Fibroblast of the conjunctiva (primary cell): ENCODE measurements at regions not wholly inside any gene's neighbourhood (a gene's known extent, or its start where the extent isn't known, plus 50 kb on each side); places are given as distances from the start of the nearest gene placed in this dataset.
A peak's percentile ranks its signal among the peaks of the same experiment; 100 is the strongest.
"Not testable (repeated sequence)": the region's sequence is repeated elsewhere in the genome, so short reads cannot be mapped to it uniquely, and the experiment has no call there.

Experiments
- DNase-seq: peaks from one replicate; pipeline ENCODE4 v3.0.0-alpha.2; 2010; ENCODE audit warnings: low read depth

DNA sequence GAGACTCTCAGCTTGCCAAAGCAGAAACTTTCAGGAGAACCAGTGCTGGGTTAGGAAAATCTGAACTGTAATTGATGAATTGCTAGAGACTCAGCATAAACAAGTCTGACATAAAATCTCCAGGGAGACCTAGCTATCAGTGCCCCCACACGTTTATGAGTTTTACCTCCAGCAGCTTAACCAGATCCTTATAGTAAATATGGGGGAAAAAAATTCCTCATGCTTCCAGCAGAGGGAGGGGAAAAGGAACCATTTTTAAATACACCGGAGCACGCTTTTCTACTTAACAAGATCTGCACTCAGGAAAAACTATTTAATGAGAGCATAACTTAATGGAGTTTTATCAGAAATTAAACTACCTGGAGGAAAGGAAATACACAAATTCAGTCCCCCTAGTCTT lies 1040.7 kb upstream of the INTU start:
- DNase-seq, result no peak

DNA sequence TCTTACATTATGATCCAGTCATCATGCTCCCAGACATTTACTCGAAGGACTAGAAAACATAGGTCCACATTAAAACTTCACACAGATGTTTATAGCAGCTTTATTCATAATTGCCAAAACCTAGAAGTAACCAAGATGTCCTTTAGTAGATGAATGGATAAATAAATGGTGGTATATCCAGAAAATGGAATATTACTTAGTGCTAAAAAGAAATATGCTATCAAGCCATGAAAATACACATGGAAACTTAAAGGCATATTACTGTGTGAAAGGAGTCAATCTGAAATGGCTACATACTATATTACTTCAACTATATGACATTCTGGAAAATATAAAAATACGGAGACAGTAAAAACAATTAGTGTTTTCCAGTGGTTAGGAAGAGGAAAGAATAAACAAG lies 1039.1 kb upstream of the INTU start:
- DNase-seq, result no peak

DNA sequence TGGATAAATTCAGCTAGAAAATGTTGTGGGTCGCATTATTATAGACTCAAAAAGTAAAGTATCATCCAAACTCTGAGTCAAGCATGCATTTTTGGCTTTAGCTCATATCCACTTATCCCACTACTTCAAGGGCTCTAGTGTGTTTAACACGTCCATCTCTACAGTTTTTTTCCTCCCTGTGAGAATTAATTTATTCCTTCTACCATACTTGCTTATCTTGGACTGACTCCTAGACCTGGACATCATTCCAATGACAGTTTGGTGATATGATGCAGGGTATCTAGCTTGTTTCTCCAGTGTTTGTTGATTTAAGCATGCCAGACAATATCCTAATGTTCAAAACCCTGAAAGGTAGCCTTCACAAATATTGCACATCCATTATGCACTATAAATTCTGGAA lies 1037.1 kb upstream of the INTU start:
- DNase-seq, result no peak

DNA sequence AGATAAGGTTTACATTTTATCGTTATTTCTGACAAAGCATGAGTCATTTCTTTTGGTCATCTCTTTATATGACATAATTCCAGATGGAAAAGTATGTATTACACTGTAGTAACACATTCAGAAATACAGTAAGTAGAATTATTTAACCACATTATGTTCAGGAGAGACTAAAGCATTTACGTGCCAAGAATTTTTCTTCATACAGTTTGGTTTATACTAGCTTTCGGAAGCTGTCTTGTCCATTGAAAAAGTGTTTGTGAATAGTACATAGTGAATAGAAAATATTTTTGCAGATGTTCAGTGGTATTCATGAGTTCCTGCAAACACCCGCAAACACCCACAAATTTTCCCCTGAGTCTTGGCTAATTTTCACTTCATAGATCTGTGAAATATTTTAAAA lies 1033.0 kb upstream of the INTU start:
- no peak for DNase-seq

DNA sequence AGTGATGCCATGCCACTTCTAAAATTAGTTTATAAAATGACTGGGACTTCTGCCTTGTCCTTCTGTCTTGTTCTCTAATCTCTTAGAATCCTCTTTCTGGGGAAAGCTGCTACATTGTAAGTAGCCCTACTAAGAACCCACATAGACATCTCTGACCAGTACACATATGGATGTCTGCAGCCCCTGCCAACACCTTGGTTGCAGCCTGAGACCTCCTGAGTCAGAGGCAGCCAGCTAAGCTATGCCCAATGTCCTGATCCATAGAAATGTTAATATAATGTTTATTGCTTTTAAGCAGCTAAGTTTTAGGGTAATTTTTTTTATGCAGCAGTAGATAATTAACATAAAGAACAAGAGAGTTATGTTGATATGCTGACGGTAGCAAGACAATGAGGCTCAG lies 1029.5 kb upstream of the INTU start:
- no peak for DNase-seq

- DNase-seq, result no peak
Observed at GRCh38 chr4:126603825-126604224, 1028.9 kb upstream of the INTU start.

DNA sequence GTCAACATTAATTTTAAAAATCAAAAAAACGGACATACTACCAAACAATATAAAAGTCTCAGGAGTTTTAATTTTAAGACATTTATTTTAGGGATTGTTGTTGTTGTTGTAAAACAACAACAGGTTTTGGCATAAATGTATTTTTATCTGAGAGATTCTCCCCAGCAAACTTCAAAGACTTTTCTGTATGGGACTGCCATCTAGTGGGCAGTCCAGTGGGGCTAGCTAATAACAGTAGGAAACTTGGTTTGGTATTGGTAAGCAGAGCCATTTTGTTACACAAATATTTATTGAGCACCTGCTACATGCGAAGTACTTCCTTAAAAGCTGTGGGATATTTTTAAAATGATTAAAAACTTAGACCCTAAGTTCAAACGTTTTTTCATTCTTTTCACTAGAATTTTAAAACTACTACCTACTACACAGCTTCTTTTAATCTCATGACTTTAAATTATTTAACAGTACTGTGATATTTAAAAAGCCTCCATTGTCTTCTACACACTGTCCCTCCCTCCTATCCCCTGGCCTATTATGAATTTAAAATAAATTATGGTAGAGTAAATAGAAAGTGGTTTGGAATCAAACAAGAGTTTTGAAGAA lies 1028.4 kb upstream of the INTU start:
- peak; percentile 43 for DNase-seq

DNA sequence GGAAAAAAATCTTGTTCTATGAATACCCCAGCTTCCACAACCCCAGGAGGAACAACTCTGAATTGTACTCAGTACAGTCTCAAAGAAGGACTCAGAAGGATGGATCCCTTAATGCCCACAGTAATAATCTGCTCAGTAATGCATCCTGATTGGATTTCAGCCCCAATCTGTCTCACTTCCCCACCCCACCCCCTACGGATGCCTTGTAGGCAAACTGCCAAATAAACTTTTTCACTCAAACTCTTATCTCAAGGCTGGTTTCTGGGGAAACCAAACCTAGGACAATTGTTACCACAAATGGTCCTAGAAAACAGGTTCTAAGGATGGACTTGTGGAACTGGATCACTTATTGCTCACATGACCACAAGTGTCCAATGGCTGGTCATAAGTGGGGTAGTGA lies 1021.8 kb upstream of the INTU start:
- DNase-seq, result no peak

DNA sequence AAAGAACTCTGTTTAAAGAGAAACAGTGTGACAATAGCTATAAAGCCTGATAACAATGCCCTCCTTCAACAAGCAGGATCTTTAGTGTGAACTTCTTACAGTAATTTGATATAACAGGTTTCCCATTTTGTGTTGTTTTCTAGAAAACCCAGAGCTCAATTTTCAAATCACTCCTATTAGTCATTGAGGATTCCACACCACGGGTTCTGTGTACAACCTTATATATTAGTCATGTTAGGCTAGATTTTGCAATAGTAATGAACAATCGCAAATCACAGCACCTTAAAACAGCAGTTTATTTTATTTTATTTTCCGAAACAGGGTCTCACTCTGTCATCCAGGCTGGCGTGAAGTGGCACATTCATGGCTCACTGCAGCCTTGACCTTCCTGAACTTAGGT lies 1020.9 kb upstream of the INTU start:
- DNase-seq, result no peak

GRCh38 chr4:126614356-126614855 lies 1018.4 kb upstream of the INTU start:
- no peak for DNase-seq

DNA sequence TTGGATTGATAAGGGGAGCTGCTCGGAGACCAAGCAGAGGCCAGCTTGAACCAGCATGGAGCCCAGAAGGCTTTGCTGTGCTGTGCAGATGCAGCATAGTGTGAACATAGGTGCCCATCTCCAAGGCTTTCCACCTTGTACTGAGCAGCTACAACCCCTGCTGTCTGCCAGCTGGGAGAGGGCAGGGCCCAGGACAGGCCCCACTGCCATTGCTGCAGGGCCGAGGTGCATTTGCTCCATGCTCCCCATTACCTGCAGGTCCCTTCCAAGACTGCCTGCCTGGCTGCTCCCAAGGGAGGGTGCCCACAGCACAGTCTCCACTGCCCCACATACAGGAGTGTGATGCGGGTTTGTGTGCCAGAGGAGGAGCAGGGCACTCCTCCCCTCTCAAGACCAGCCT lies 1016.0 kb upstream of the INTU start:
- no peak for DNase-seq

DNA sequence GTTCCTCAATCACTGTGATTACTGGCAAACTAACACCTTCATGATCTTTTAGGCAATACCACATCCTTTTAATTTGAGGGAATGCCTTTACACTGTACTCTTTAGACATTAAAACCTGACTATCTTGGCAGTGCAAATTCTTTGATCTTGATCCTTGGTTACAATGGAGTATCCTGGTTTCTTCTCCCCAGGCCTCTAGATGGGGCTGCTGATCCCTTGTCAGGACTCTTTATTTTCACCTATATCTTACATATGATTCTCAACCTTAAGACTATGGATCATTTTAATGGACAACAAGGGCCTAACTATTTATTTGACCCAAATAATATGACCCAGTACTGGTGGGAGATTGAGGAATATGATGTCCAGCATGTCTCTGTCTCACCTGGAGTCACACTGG lies 1005.5 kb upstream of the INTU start:
- DNase-seq, result no peak

DNA sequence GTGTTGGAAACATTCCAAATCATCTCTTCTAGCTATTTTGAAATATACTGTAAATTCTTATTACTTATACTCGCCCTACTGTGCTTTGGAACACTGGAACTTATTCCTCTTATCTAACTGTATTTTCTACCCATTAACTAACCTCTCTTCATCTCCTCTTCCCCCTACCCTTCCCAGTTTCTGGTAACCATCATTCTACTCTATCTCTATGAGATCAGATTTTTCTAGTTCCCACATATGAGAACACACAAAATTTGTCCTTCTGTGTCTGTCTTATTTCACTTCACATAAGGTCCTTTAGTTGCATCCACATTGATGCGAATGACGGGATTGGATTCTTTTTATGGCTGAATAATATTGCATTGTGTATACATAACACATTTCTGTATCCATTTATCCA lies 1003.8 kb upstream of the INTU start:
- no peak for DNase-seq

- DNase-seq, result peak; percentile 38
Observed at GRCh38 chr4:126630230-126630629, 1002.5 kb upstream of the INTU start.

DNA sequence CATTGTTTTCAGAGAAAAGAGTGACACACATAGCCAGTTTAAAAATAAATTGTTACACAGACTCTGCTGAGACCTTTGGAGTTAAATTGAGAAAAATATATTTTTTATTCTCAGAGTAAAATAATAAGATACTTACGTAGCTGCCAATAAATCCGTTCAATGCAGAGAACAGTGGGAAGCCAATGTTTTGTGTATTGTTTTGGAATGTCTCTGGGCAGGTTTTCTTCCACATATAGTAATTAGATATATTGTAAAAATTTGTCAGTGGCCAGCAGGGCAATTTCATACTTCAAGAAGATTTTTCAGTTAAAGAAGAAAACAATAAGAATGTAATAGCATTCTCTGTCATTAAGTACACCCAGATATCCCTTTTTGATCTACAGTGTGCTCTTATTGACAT lies 999.5 kb upstream of the INTU start:
- no peak for DNase-seq

DNA sequence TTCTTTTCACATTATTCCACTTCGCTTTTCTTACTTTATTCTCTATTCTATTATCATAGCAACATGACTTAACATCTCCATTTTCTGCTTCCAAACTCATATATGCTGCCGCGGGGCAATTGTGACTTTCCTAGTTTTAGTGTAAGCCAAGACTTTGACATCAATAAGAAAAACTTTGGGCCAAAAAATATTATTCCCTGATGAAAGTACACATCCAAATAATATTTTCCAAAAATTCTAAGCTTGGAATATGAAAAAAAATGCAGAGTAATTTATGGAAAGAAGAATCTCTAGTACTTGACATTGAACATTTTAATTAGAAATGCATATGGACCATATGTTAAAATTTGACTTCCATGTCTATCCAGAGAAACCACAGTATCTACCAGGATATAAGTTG lies 995.1 kb upstream of the INTU start:
- DNase-seq, result no peak

DNA sequence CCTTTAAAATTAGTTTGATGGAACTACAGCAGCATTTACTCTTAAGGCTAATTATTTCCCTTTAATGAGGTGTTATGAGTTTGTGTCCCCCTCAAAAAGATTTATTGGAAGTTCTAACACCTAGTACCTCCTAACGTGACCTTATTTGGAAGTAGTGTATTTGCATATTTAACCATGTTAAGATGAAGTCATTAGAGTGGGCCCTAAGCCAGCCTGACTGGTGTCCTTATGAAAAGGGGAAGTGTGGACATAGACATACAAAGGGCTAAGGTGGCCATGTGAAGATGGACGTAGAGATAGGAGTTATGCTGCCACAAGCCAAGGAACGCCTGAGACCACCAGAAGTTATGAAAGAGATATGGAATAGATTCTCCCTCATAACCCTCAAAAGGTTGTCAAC lies 985.4 kb upstream of the INTU start:
- DNase-seq, result no peak

DNA sequence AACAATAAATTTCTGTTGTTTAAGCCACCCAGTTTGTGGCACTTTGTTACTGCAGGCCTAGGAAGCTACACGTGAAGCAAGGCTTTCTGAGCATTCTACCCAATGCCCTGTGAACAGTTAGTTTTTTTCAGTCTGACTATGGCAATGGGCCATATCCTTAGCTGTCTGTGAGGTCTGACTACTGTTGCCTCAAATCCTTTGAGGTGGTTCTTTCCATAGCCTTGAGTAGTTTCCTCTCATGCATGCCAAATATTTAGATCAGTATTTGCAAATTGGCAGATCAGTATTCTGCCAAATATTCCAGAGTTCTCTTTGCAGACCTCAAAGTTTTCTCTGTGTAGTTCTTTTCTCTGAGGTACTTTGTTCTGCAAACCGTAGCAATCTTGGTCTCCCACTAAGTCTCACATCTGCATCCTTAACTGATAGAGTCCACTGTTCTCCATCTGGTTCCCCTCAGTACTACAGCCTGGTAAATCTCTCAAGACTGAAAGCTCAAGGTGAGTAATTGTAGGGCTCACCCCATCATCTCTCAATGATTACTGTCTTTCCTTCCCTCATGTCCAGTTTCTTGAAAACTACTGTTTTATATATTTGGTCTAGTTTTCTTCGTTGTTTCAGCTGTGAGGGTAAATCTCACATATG lies 984.9 kb upstream of the INTU start:
- no peak for DNase-seq

DNA sequence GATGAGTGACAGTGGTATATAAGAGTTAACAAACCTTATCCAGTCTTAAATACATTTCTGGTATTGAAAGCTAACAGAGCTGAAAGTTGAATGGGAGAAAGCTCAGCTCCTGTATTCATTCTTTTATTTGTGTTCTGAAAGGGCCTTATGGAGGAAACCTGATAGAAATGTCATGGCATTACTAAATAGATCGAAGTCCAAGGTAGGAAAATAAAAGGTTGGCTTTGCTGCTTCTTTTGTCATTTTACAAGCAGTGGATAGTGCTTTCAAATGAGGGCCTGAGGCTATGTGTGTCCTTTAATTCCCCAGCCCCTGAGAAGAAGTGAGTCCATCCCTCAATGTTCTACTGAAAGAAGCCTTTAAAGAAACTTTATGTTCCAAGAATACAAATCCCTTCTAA lies 974.3 kb upstream of the INTU start:
- no peak for DNase-seq

- no peak for DNase-seq
Observed at GRCh38 chr4:126661194-126661593, 971.6 kb upstream of the INTU start.

DNA sequence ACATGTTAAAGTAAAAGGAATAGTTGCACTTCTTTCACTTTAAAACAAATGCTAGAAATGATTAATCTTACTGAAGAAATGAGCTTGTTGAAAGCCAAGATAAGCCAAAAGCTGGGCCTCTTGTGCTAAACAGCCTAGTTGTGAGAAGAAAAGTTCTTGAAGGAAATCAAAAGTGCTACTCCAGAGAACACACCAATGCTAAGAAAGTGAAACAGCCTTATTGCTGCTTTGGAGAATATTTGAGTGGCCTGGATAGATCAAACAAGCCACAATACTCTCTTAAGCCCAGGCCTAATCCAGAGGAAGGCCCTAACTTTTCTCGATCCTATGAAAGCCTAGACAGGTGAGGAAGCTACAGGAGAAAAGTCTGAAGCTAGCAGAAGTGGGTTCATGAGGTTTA lies 967.9 kb upstream of the INTU start:
- no peak for DNase-seq

DNA sequence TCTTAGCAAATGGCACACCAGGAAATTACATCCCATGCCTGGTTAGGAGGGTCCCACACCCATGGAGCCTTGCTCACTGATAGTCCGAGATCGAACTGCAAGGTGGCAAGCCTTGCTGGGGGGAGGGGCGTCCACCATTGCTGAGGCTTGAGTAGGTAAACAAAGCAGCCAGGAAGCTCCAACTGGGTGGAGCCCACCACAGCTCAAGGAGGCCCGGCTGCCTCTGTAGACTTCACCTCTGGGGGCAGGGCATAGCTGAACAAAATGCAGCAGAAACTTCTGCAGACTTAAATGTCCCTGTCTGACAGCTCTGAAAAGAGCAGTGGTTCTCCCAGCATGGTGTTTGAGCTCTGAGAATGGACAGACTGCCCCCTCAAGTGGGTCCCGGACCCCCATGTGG lies 962.7 kb upstream of the INTU start:
- DNase-seq, result not testable (repeated sequence)

DNA sequence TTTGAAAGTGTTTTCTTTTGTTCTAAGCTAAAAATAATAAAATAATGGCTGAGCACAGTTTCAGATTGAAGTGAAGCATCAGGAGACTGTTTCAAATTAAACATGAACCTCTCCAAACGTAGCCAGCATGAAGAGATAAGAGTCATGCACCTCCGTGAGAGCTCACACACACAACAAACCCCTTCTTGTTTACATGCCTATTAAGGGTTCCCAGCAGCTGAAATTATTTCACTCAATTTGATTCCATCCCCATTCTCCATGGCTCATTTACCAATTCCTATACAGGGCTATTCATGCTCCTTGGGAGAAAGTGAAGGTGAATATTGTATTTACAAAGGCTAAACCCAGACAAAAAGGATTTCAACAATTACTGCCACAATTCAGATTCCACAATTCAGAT lies 954.1 kb upstream of the INTU start:
- DNase-seq, result no peak

- DNase-seq, result no peak
Observed at GRCh38 chr4:126679303-126679702, 953.5 kb upstream of the INTU start.
